Astrocyte of the spinal cord (primary cell): ENCODE measurements at regions not wholly inside any gene's neighbourhood (a gene's known extent, or its start where the extent isn't known, plus 50 kb on each side); places are given as distances from the start of the nearest gene placed in this dataset.

Experiments
- DNase-seq: peaks from one replicate; pipeline ENCODE4 v3.0.0; 2011; ENCODE audit warnings: low read depth, low spot score
- H3K4me3 ChIP-seq: 2 replicates; pipeline ENCODE4 v1.5.1; 2011; ENCODE audit warnings: low read depth, mild to moderate bottlenecking, low read length, moderate library complexity
- CTCF ChIP-seq: IDR thresholded peaks from 2 replicates; pipeline ENCODE4 v1.5.1; 2012; ENCODE audit warnings: low read depth, mild to moderate bottlenecking, low read length, inconsistent platforms
- in situ Hi-C: cut with HindIII; loops from 2 replicates; pipeline ENCODE4 v1.10.0; 2017; ENCODE audit warnings: low sequenced_read_pairs

DNA sequence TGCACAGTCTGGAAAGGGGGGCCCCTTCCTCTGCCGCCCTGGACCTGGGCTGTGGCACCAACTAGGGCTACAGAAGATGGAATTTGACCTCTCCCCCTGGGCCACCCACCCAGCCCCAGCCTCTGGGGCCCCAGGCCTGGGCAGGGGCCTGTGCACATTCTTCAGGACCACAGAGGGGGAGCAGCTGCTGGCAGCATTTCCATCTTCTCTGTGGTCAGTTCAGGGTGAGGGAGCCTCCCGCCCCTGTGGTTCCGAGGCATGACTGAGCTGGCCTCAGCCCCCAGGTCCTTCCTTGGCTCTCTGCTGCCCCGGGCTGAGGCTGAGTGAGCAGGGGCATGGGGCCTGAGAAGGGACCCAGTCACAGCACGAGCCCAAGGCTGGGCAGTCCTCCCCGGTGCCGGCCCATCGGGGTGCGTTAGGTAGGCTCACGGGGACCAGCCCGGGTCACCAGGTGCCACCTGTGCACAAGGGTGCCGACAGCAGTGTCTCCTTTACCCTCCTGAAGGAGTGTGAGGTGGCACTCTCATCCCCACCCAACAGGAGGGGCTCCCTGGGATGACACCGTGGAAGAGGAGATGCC, 63.2 kb downstream of the UNCX start:
- TF ChIP-seq CTCF = no peak
- no peak overlapping the region for H3K4me3 ChIP-seq
- in situ Hi-C loops = no loop called here
- DNase-seq = no peak

- no peak for DNase-seq
- in situ Hi-C loops = no loop called here
- no peak for TF ChIP-seq CTCF
- no peak overlapping the region for H3K4me3 ChIP-seq
Observed at GRCh38 chr7:1296356-1296981, 63.8 kb downstream of the UNCX start.

DNA sequence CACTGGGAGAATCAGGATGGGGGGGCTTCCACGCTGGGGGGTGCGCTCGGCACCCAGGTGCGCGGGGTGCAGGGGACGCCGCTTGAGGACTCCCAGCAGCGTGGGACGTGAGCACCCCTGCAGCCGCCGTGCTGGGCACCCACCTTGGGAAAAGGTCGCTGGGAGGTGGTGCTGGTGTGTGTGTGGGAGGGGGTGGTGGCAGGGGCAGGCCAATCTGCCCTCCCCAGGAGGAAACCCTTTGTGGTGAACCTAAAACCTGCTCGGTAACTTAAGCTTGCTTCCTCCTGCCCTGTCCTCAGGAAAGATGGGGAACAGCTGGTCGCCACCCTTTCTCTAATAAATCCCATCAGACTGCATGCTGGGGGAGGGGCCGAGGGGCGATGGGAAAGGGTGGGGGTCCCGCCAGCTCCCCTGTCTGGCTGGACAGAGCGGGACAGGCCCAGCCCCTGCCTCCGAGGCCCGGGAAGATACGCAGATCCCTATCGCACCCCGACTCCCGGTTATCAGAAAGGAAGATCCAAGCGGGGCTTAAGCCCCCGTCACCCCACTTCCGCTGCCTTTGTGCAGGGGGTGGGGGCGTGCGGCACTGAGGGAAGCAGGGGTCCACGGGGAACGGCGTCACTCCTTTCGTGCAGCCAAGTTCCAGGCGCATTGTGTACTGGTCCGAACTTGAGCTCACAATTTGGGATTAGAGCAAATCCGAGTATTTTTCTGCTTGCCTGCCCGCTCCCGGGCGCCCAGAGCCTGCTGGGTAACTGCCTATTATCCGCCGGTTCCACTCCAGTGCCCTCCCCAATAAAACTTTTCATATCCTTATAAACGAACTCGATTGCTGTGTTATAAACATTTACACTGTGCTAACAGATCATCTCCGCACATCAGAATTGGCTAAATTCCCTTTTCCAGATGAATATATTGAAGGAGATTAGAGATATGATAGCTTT, 64.6 kb downstream of the UNCX start:
- no peak overlapping the region for H3K4me3 ChIP-seq
- no peak for DNase-seq
- no peak for TF ChIP-seq CTCF
- in situ Hi-C loops = no loop called here

GRCh38 chr7:1298051-1298930, 65.6 kb downstream of the UNCX start:
- TF ChIP-seq CTCF = no peak
- in situ Hi-C loops = no loop called here
- DNase-seq = no peak
- H3K4me3 ChIP-seq = no peak overlapping the region

DNA sequence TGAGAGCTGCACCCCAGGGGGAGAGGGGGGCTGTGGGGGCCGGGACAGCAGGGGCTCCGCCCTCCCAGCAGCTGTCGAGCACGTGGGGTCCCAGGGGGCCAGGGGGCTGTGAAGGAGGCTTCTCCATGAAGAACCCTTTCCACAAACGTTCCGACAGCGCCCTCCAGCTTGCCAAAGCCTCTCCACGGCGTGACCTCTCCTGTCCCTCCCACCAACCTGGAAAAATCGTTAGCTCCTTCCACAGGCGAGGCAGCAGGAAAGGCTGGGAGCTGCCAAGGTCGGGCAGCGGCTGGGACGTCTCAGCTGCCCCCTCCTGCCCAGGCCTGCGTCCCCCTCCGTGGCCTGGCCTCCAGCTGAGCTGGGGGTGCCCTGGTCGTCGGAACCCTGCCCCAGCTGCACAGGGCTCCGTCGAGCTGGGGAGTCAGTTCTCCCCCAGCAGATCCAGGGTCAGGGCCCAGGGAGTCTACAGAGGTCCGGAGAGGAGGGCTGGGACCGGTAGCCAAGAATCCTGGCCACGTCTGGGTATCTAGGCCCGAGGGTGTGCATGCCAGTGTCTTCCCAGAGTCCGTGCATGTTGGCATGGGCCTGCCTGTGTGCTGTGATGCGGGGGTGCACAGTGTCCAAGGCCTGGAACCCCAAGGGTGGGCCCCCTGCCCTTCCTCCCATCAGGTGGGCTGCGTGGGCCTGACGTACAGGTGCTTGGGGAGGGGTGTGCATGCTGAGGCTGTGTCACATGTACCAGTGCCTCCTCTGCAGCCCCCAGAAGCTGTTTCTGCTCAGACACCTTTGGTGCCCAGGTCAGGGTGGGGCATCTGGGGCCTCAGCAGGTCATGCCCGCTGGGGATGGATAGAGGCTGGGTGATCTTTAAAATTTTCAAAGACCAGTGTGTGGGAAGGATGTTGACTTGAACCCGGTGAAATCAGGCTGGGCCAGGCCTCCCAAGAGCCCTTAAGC, 66.5 kb downstream of the UNCX start:
- DNase-seq = no peak
- no peak for TF ChIP-seq CTCF
- in situ Hi-C loops = no loop called here
- H3K4me3 ChIP-seq = no peak overlapping the region
